HG03095 (cell line): ENCODE measurements at regions not wholly inside any gene's neighbourhood (a gene's known extent, or its start where the extent isn't known, plus 50 kb on each side); places are given as distances from the start of the nearest gene placed in this dataset.
"Not testable (repeated sequence)": the region's sequence is repeated elsewhere in the genome, so short reads cannot be mapped to it uniquely, and the experiment has no call there.

Experiments used
- ATAC-seq: cut with Tn5 transposase; IDR thresholded peaks from one replicate; pipeline ENCODE4 v1.9.1; 2021; ENCODE audit warnings: moderate library complexity; ENCODE audit not compliant: unreplicated experiment

GRCh38 chr7:63856466-63856865, 142.2 kb upstream of the ZNF722 start:
- ATAC-seq = not testable (repeated sequence)

- ATAC-seq = no peak
Measured at GRCh38 chr7:63867127-63867526, 131.5 kb upstream of the ZNF722 start.

GRCh38 chr7:63874242-63874641, 124.4 kb upstream of the ZNF722 start:
- ATAC-seq = not testable (repeated sequence)

GRCh38 chr7:63876707-63877322, 121.8 kb upstream of the ZNF722 start:
- no peak for ATAC-seq

GRCh38 chr7:63887031-63887430, 111.6 kb upstream of the ZNF722 start:
- ATAC-seq = no peak

- no peak for ATAC-seq
Measured at GRCh38 chr7:63899691-63900393, 98.8 kb upstream of the ZNF722 start.

GRCh38 chr7:63900394-63901203, 98.0 kb upstream of the ZNF722 start:
- no peak for ATAC-seq

GRCh38 chr7:63901204-63901506, 97.5 kb upstream of the ZNF722 start:
- ATAC-seq = not testable (repeated sequence)

- ATAC-seq = no peak
Measured at GRCh38 chr7:63918986-63919385, 79.7 kb upstream of the ZNF722 start.

- ATAC-seq = no peak
Measured at GRCh38 chr7:63925262-63925625, 73.4 kb upstream of the ZNF722 start.

GRCh38 chr7:63925626-63926460, 72.8 kb upstream of the ZNF722 start:
- peak; percentile 66 for ATAC-seq

- no peak for ATAC-seq
Measured at GRCh38 chr7:63927261-63927660, 71.4 kb upstream of the ZNF722 start.

GRCh38 chr7:63931057-63931600, 67.5 kb upstream of the ZNF722 start:
- no peak for ATAC-seq

GRCh38 chr7:63931985-63932577, 66.6 kb upstream of the ZNF722 start:
- ATAC-seq = no peak
